Bronchial epithelial cell (primary cell): ENCODE measurements at regions not wholly inside any gene's neighbourhood (a gene's known extent, or its start where the extent isn't known, plus 50 kb on each side); places are given as distances from the start of the nearest gene placed in this dataset.
A peak's percentile ranks its signal among the peaks of the same experiment; 100 is the strongest.

Source experiments
- DNase-seq: peaks from one replicate; pipeline ENCODE4 v3.0.0-alpha.2; 2010; ENCODE audit warnings: low read depth
- FAIRE-seq: peaks from 2 replicates; lab custom pipeline; 2011; peaks lifted over from hg19 to GRCh38; lab: Jason Lieb, UNC
- H3K27me3 ChIP-seq: 2 replicates; pipeline ENCODE4 v1.5.1; 2011; ENCODE audit warnings: low read length; ENCODE audit not compliant: control insufficient read depth, insufficient read depth
- H3K36me3 ChIP-seq: 2 replicates; pipeline ENCODE4 v1.5.1; 2011; ENCODE audit warnings: low read length; ENCODE audit not compliant: control insufficient read depth, insufficient read depth
- H3K4me3 ChIP-seq: 2 replicates; pipeline ENCODE4 v1.5.1; 2011; ENCODE audit warnings: mild to moderate bottlenecking, low read depth, low read length, control low read depth
- TF ChIP-seq, protein P1 (sequence below): IDR thresholded peaks from 2 replicates; pipeline ENCODE4 v1.5.1; 2011; ENCODE audit warnings: mild to moderate bottlenecking, moderate library complexity, low read length, control low read depth, inconsistent platforms; ENCODE audit not compliant: insufficient read depth, severe bottlenecking

DNA sequence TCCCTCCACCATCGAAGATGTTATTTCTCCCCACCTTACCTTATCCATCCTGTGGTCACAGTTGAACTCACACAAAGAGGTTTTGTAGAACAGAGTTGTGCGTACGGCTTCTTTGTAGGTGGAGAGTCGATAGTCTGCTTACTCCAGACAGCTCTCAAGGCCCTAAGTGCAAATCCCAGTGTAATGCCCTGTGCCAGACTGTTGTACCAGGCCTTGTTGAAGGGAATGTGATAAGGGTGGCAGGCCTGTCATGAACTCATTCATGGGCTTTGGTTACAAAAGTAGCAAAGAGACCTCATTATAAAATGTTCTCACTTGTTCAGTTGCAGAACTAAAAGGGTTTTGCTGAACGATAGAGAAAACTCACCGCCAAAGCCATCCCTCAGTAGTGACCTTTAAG, 288.7 kb upstream of the CADM1 start:
- no peaks in the 10 kb centered on the region for H3K36me3 ChIP-seq
- H3K27me3 ChIP-seq, result no peaks in the 10 kb centered on the region
- no peak for DNase-seq
- TF ChIP-seq, protein P1, sequence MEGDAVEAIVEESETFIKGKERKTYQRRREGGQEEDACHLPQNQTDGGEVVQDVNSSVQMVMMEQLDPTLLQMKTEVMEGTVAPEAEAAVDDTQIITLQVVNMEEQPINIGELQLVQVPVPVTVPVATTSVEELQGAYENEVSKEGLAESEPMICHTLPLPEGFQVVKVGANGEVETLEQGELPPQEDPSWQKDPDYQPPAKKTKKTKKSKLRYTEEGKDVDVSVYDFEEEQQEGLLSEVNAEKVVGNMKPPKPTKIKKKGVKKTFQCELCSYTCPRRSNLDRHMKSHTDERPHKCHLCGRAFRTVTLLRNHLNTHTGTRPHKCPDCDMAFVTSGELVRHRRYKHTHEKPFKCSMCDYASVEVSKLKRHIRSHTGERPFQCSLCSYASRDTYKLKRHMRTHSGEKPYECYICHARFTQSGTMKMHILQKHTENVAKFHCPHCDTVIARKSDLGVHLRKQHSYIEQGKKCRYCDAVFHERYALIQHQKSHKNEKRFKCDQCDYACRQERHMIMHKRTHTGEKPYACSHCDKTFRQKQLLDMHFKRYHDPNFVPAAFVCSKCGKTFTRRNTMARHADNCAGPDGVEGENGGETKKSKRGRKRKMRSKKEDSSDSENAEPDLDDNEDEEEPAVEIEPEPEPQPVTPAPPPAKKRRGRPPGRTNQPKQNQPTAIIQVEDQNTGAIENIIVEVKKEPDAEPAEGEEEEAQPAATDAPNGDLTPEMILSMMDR, result no peak
- no peak overlapping the region for H3K4me3 ChIP-seq
- FAIRE-seq, result peak; percentile 18

DNA sequence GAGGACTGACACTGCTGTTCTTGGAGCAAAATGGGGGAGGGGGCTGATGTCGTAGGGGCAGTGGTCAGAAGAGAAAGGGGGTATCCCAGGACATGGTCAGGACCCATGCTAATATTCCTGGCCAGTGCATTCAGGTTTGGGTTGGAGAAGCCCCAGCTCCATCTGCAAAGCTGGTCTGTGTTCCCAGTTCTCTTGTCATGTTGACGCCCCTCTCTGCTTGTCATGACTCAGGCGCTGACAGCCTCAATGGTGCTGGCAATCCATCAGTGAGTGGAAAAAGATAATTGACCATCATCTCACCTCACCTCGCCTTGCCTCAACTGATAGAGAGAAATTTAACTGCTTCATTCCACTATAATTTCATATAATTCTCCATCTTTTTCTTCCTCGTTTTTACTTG, 283.1 kb upstream of the CADM1 start:
- H3K36me3 ChIP-seq, result no peaks in the 10 kb centered on the region
- no peak overlapping the region for H3K4me3 ChIP-seq
- FAIRE-seq (no peak), DNase-seq (no peak)
- TF ChIP-seq, protein P1, result no peak
- no peaks in the 10 kb centered on the region for H3K27me3 ChIP-seq

GRCh38 chr11:115784796-115785521, 280.7 kb upstream of the CADM1 start:
- no peak for FAIRE-seq
- H3K4me3 ChIP-seq, result no peak overlapping the region
- no peaks in the 10 kb centered on the region for H3K36me3 ChIP-seq
- H3K27me3 ChIP-seq, result no peaks in the 10 kb centered on the region
- DNase-seq, result peak; percentile 18
- TF ChIP-seq, protein P1, result no peak

GRCh38 chr11:115780646-115781362, 276.6 kb upstream of the CADM1 start:
- no peaks in the 10 kb centered on the region for H3K36me3 ChIP-seq
- TF ChIP-seq, protein P1, result no peak
- no peak overlapping the region for H3K4me3 ChIP-seq
- FAIRE-seq, result no peak
- no peak for DNase-seq
- H3K27me3 ChIP-seq, result no peaks in the 10 kb centered on the region

- TF ChIP-seq, protein P1, result no peak
- no peak for DNase-seq
- no peaks in the 10 kb centered on the region for H3K27me3 ChIP-seq
Measured at GRCh38 chr11:115778928-115779650, 274.9 kb upstream of the CADM1 start.

More at GRCh38 chr11:115778928-115779650, 274.9 kb upstream of the CADM1 start:
- no peak for FAIRE-seq
- no peaks in the 10 kb centered on the region for H3K36me3 ChIP-seq
- H3K4me3 ChIP-seq, result no peak overlapping the region
